ENCODE measurements at regions not wholly inside any gene's neighbourhood (a gene's known extent, or its start where the extent isn't known, plus 50 kb on each side); places are given as distances from the start of the nearest gene placed in this dataset.
"Not testable (repeated sequence)": the region's sequence is repeated elsewhere in the genome, so short reads cannot be mapped to it uniquely, and the experiment has no call there.

- Histone ChIP-seq H3K4me1 (ENCODE audit: control insufficient read depth in 2 of 2, insufficient read depth in 2 of 2, low read length in 1 of 2) (no peaks in the 10 kb centered on the region), H3K36me3 (ENCODE audit: control insufficient read depth in 2 of 2, insufficient read depth in 2 of 2, low read length in 1 of 2) (no peaks in the 10 kb centered on the region), H3K27me3 (ENCODE audit: control insufficient read depth in 1 of 2, insufficient read depth in 2 of 2, low read length in 2 of 2) (no peaks in the 10 kb centered on the region), H3K4me3 (ENCODE audit: low read depth in 1 of 2, low read length in 2 of 2) (no peak overlapping the region), H3K27ac (ENCODE audit: low read depth in 2 of 2, low read length in 1 of 2) (no peak overlapping the region), H3K9me3 (ENCODE audit: control insufficient read depth in 2 of 2, insufficient read depth in 1 of 2, low read depth in 1 of 2, low read length in 1 of 2) (no peaks in the 10 kb centered on the region)
- 76 to 88% methylated on average over 5 of the region's 5 CpGs for WGBS, 2 donors
These were observed 307.7 kb upstream of the FZD8 start for GRCh38 chr10:35949811-35950211.

- 78 to 81% methylated on average over 3 of the region's 3 CpGs for WGBS, 2 donors
- no peaks in the 10 kb centered on the region for H3K9me3 ChIP-seq (ENCODE audit: control insufficient read depth in 2 of 2, insufficient read depth in 1 of 2, low read depth in 1 of 2, low read length in 1 of 2)
- no peaks in the 10 kb centered on the region for H3K36me3 ChIP-seq (ENCODE audit: control insufficient read depth in 2 of 2, insufficient read depth in 2 of 2, low read length in 1 of 2)
- no peak overlapping the region for H3K4me3 ChIP-seq (ENCODE audit: low read depth in 1 of 2, low read length in 2 of 2)
- no peaks in the 10 kb centered on the region for H3K4me1 ChIP-seq (ENCODE audit: control insufficient read depth in 2 of 2, insufficient read depth in 2 of 2, low read length in 1 of 2)
- no peak overlapping the region for H3K27ac ChIP-seq (ENCODE audit: low read depth in 2 of 2, low read length in 1 of 2)
- H3K27me3 ChIP-seq (ENCODE audit: control insufficient read depth in 1 of 2, insufficient read depth in 2 of 2, low read length in 2 of 2): no peaks in the 10 kb centered on the region
These were observed 304.5 kb upstream of the FZD8 start for GRCh38 chr10:35946556-35946955.

- 77 to 80% methylated on average over 3 of the region's 3 CpGs for WGBS, 2 donors
- H3K9me3 ChIP-seq (ENCODE audit: control insufficient read depth in 2 of 2, insufficient read depth in 1 of 2, low read depth in 1 of 2, low read length in 1 of 2): no peaks in the 10 kb centered on the region
- H3K4me3 ChIP-seq (ENCODE audit: low read depth in 1 of 2, low read length in 2 of 2): no peak overlapping the region
- H3K4me1 ChIP-seq (ENCODE audit: control insufficient read depth in 2 of 2, insufficient read depth in 2 of 2, low read length in 1 of 2): no peaks in the 10 kb centered on the region
- H3K27me3 ChIP-seq (ENCODE audit: control insufficient read depth in 1 of 2, insufficient read depth in 2 of 2, low read length in 2 of 2): no peaks in the 10 kb centered on the region
- H3K36me3 ChIP-seq (ENCODE audit: control insufficient read depth in 2 of 2, insufficient read depth in 2 of 2, low read length in 1 of 2): no peaks in the 10 kb centered on the region
- H3K27ac ChIP-seq (ENCODE audit: low read depth in 2 of 2, low read length in 1 of 2): no peak overlapping the region
These were observed 300.0 kb upstream of the FZD8 start for GRCh38 chr10:35942057-35942456.

- no peaks in the 10 kb centered on the region for H3K27me3 ChIP-seq (ENCODE audit: control insufficient read depth in 1 of 2, insufficient read depth in 2 of 2, low read length in 2 of 2)
- 52 to 55% methylated on average over 14 of the region's 14 CpGs for WGBS, 2 donors
- H3K36me3 ChIP-seq (ENCODE audit: control insufficient read depth in 2 of 2, insufficient read depth in 2 of 2, low read length in 1 of 2): no peaks in the 10 kb centered on the region
- H3K9me3 ChIP-seq (ENCODE audit: control insufficient read depth in 2 of 2, insufficient read depth in 1 of 2, low read depth in 1 of 2, low read length in 1 of 2): no peaks in the 10 kb centered on the region
- H3K4me3 ChIP-seq (ENCODE audit: low read depth in 1 of 2, low read length in 2 of 2): no peak overlapping the region
- no peaks in the 10 kb centered on the region for H3K4me1 ChIP-seq (ENCODE audit: control insufficient read depth in 2 of 2, insufficient read depth in 2 of 2, low read length in 1 of 2)
- no peak overlapping the region for H3K27ac ChIP-seq (ENCODE audit: low read depth in 2 of 2, low read length in 1 of 2)
These were observed 298.3 kb upstream of the FZD8 start for GRCh38 chr10:35940141-35941041.

- no peaks in the 10 kb centered on the region for H3K27me3 ChIP-seq (ENCODE audit: control insufficient read depth in 1 of 2, insufficient read depth in 2 of 2, low read length in 2 of 2)
- no peak overlapping the region for H3K27ac ChIP-seq (ENCODE audit: low read depth in 2 of 2, low read length in 1 of 2)
- H3K36me3 ChIP-seq (ENCODE audit: control insufficient read depth in 2 of 2, insufficient read depth in 2 of 2, low read length in 1 of 2): no peaks in the 10 kb centered on the region
- H3K9me3 ChIP-seq (ENCODE audit: control insufficient read depth in 2 of 2, insufficient read depth in 1 of 2, low read depth in 1 of 2, low read length in 1 of 2): no peaks in the 10 kb centered on the region
- no peaks in the 10 kb centered on the region for H3K4me1 ChIP-seq (ENCODE audit: control insufficient read depth in 2 of 2, insufficient read depth in 2 of 2, low read length in 1 of 2)
- H3K4me3 ChIP-seq (ENCODE audit: low read depth in 1 of 2, low read length in 2 of 2): no peak overlapping the region
- WGBS, 2 donors: 92 to 94% methylated on average over 5 of the region's 5 CpGs
These were observed 296.1 kb upstream of the FZD8 start for GRCh38 chr10:35938160-35938559.

- Histone ChIP-seq H3K27ac (ENCODE audit: low read depth in 2 of 2, low read length in 1 of 2) (no peak overlapping the region), H3K4me1 (ENCODE audit: control insufficient read depth in 2 of 2, insufficient read depth in 2 of 2, low read length in 1 of 2) (no peaks in the 10 kb centered on the region), H3K9me3 (ENCODE audit: control insufficient read depth in 2 of 2, insufficient read depth in 1 of 2, low read depth in 1 of 2, low read length in 1 of 2) (no peaks in the 10 kb centered on the region), H3K36me3 (ENCODE audit: control insufficient read depth in 2 of 2, insufficient read depth in 2 of 2, low read length in 1 of 2) (no peaks in the 10 kb centered on the region), H3K27me3 (ENCODE audit: control insufficient read depth in 1 of 2, insufficient read depth in 2 of 2, low read length in 2 of 2) (no peaks in the 10 kb centered on the region), H3K4me3 (ENCODE audit: low read depth in 1 of 2, low read length in 2 of 2) (no peak overlapping the region)
- 74 to 85% methylated on average over 7 of the region's 7 CpGs for WGBS, 2 donors
These were observed 295.4 kb upstream of the FZD8 start for GRCh38 chr10:35937546-35937945.

- Histone ChIP-seq H3K36me3 (ENCODE audit: control insufficient read depth in 2 of 2, insufficient read depth in 2 of 2, low read length in 1 of 2) (no peaks in the 10 kb centered on the region), H3K4me3 (ENCODE audit: low read depth in 1 of 2, low read length in 2 of 2) (no peak overlapping the region), H3K9me3 (ENCODE audit: control insufficient read depth in 2 of 2, insufficient read depth in 1 of 2, low read depth in 1 of 2, low read length in 1 of 2) (no peaks in the 10 kb centered on the region), H3K27ac (ENCODE audit: low read depth in 2 of 2, low read length in 1 of 2) (no peak overlapping the region), H3K4me1 (ENCODE audit: control insufficient read depth in 2 of 2, insufficient read depth in 2 of 2, low read length in 1 of 2) (no peaks in the 10 kb centered on the region), H3K27me3 (ENCODE audit: control insufficient read depth in 1 of 2, insufficient read depth in 2 of 2, low read length in 2 of 2) (peaks cover 0 to 2% of the 10 kb centered on the region in 2 donors)
- WGBS, 2 donors: 64 to 76% methylated on average over 5 of the region's 5 CpGs
These were observed 292.5 kb upstream of the FZD8 start for GRCh38 chr10:35934642-35934995.

- H3K4me3 ChIP-seq (ENCODE audit: low read depth in 1 of 2, low read length in 2 of 2): no peak overlapping the region
- no peaks in the 10 kb centered on the region for H3K9me3 ChIP-seq (ENCODE audit: control insufficient read depth in 2 of 2, insufficient read depth in 1 of 2, low read depth in 1 of 2, low read length in 1 of 2)
- WGBS, 2 donors: 52 to 59% methylated on average over 5 of the region's 5 CpGs
- no peak overlapping the region for H3K27ac ChIP-seq (ENCODE audit: low read depth in 2 of 2, low read length in 1 of 2)
- H3K27me3 ChIP-seq (ENCODE audit: control insufficient read depth in 1 of 2, insufficient read depth in 2 of 2, low read length in 2 of 2): peaks cover 0 to 2% of the 10 kb centered on the region in 2 donors
- no peaks in the 10 kb centered on the region for H3K36me3 ChIP-seq (ENCODE audit: control insufficient read depth in 2 of 2, insufficient read depth in 2 of 2, low read length in 1 of 2)
- H3K4me1 ChIP-seq (ENCODE audit: control insufficient read depth in 2 of 2, insufficient read depth in 2 of 2, low read length in 1 of 2): no peaks in the 10 kb centered on the region
These were observed 292.0 kb upstream of the FZD8 start for GRCh38 chr10:35933940-35934641.

GRCh38 chr10:35933491-35933890 is 291.4 kb upstream of the FZD8 start:
- no peak overlapping the region for H3K4me3 ChIP-seq (ENCODE audit: low read depth in 1 of 2, low read length in 2 of 2)
- no peak overlapping the region for H3K27ac ChIP-seq (ENCODE audit: low read depth in 2 of 2, low read length in 1 of 2)
- WGBS, 2 donors: 83 to 86% methylated on average over 1 of the region's 1 CpG
- peaks cover 0 to 2% of the 10 kb centered on the region in 2 donors for H3K27me3 ChIP-seq (ENCODE audit: control insufficient read depth in 1 of 2, insufficient read depth in 2 of 2, low read length in 2 of 2)
- no peaks in the 10 kb centered on the region for H3K9me3 ChIP-seq (ENCODE audit: control insufficient read depth in 2 of 2, insufficient read depth in 1 of 2, low read depth in 1 of 2, low read length in 1 of 2)
- H3K36me3 ChIP-seq (ENCODE audit: control insufficient read depth in 2 of 2, insufficient read depth in 2 of 2, low read length in 1 of 2): no peaks in the 10 kb centered on the region
- no peaks in the 10 kb centered on the region for H3K4me1 ChIP-seq (ENCODE audit: control insufficient read depth in 2 of 2, insufficient read depth in 2 of 2, low read length in 1 of 2)

- H3K27me3 ChIP-seq (ENCODE audit: control insufficient read depth in 1 of 2, insufficient read depth in 2 of 2, low read length in 2 of 2); H3K4me3 ChIP-seq (ENCODE audit: low read depth in 1 of 2, low read length in 2 of 2); H3K36me3 ChIP-seq (ENCODE audit: control insufficient read depth in 2 of 2, insufficient read depth in 2 of 2, low read length in 1 of 2); H3K27ac ChIP-seq (ENCODE audit: low read depth in 2 of 2, low read length in 1 of 2); H3K4me1 ChIP-seq (ENCODE audit: control insufficient read depth in 2 of 2, insufficient read depth in 2 of 2, low read length in 1 of 2); H3K9me3 ChIP-seq (ENCODE audit: control insufficient read depth in 2 of 2, insufficient read depth in 1 of 2, low read depth in 1 of 2, low read length in 1 of 2): not testable (repeated sequence)
- WGBS, 2 donors: 93 to 94% methylated on average over 2 of the region's 2 CpGs
These were observed 287.9 kb upstream of the FZD8 start for GRCh38 chr10:35929962-35930361.
